ENCODE measurements at regions not wholly inside any gene's neighbourhood (a gene's known extent, or its start where the extent isn't known, plus 50 kb on each side); places are given as distances from the start of the nearest gene placed in this dataset.
A peak's percentile ranks its signal among the peaks of the same experiment; 100 is the strongest.

GRCh38 chr10:52469970-52470705 is 156.1 kb downstream of the DKK1 start:
- Histone ChIP-seq H3K79me2 (ENCODE audit: control insufficient read depth, insufficient read depth, low read length) (no peaks in the 10 kb centered on the region), H3K27ac (ENCODE audit: control insufficient read depth, insufficient read depth, low read length) (peak overlapping the region; percentile 37), H2AFZ (ENCODE audit: control insufficient read depth, low read length) (no peak overlapping the region), H3K9me3 (ENCODE audit: control insufficient read depth, low read depth, low read length) (no peaks in the 10 kb centered on the region), H3K4me3 (ENCODE audit: control insufficient read depth in 2 of 3, extremely low read depth in 1 of 3, insufficient read depth in 2 of 3, low read depth in 1 of 3, low read length in 3 of 3) (no peak overlapping the region), H3K36me3 (ENCODE audit: control insufficient read depth in 2 of 2, extremely low read depth in 1 of 2, insufficient read depth in 2 of 2, low read length in 2 of 2) (no peaks in the 10 kb centered on the region), H3K9ac (ENCODE audit: control insufficient read depth, extremely low read depth, insufficient read depth, low read length) (no peak overlapping the region), H3K27me3 (ENCODE audit: control insufficient read depth, extremely low read depth, insufficient read depth, low read length) (no peaks in the 10 kb centered on the region), H4K20me1 (ENCODE audit: control insufficient read depth, extremely low read depth, insufficient read depth, low read length) (no peaks in the 10 kb centered on the region), H3K4me1 (ENCODE audit: control insufficient read depth, extremely low read depth, insufficient read depth, low read length) (peaks cover 15% of the 10 kb centered on the region), H3K4me2 (ENCODE audit: control insufficient read depth, extremely low read depth, insufficient read depth, low read depth, low read length) (no peak overlapping the region), H3K9me1 (ENCODE audit: control insufficient read depth, extremely low read depth, insufficient read depth, low read length) (no peaks in the 10 kb centered on the region)
- no peak for TF ChIP-seq EZH2 (IDR thresholded peaks at IDR 0.05; ENCODE audit: low read length)
- TF ChIP-seq, protein P1, sequence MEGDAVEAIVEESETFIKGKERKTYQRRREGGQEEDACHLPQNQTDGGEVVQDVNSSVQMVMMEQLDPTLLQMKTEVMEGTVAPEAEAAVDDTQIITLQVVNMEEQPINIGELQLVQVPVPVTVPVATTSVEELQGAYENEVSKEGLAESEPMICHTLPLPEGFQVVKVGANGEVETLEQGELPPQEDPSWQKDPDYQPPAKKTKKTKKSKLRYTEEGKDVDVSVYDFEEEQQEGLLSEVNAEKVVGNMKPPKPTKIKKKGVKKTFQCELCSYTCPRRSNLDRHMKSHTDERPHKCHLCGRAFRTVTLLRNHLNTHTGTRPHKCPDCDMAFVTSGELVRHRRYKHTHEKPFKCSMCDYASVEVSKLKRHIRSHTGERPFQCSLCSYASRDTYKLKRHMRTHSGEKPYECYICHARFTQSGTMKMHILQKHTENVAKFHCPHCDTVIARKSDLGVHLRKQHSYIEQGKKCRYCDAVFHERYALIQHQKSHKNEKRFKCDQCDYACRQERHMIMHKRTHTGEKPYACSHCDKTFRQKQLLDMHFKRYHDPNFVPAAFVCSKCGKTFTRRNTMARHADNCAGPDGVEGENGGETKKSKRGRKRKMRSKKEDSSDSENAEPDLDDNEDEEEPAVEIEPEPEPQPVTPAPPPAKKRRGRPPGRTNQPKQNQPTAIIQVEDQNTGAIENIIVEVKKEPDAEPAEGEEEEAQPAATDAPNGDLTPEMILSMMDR (optimal IDR thresholded peaks at IDR 0.05 in 1 of 3, IDR thresholded peaks at IDR 0.05 in 1 of 3, conservative IDR thresholded peaks at IDR 0.05 in 1 of 3; ENCODE audit: extremely low read depth in 1 of 3, insufficient read depth in 2 of 3, low read length in 3 of 3): no peak
- DNase-seq (ENCODE audit: low read depth, low spot score) (peak; percentile 76), FAIRE-seq (peak; percentile 96)
- dilution Hi-C loops (cut with MboI; ENCODE audit: extremely low pct_ligation_motif_present, low sequenced_read_pairs): no loop called here

GRCh38 chr10:52472406-52473146 is 158.5 kb downstream of the DKK1 start:
- H3K4me3 ChIP-seq (ENCODE audit: control insufficient read depth in 2 of 3, extremely low read depth in 1 of 3, insufficient read depth in 2 of 3, low read depth in 1 of 3, low read length in 3 of 3): no peak overlapping the region
- no peak overlapping the region for H2AFZ ChIP-seq (ENCODE audit: control insufficient read depth, low read length)
- no peaks in the 10 kb centered on the region for H3K27me3 ChIP-seq (ENCODE audit: control insufficient read depth, extremely low read depth, insufficient read depth, low read length)
- no peak for FAIRE-seq
- no peak for TF ChIP-seq EZH2 (IDR thresholded peaks at IDR 0.05; ENCODE audit: low read length)
- TF ChIP-seq, protein P1 (optimal IDR thresholded peaks at IDR 0.05 in 1 of 3, IDR thresholded peaks at IDR 0.05 in 1 of 3, conservative IDR thresholded peaks at IDR 0.05 in 1 of 3; ENCODE audit: extremely low read depth in 1 of 3, insufficient read depth in 2 of 3, low read length in 3 of 3): no peak
- peaks cover 11% of the 10 kb centered on the region for H3K4me1 ChIP-seq (ENCODE audit: control insufficient read depth, extremely low read depth, insufficient read depth, low read length)
- no peaks in the 10 kb centered on the region for H3K9me3 ChIP-seq (ENCODE audit: control insufficient read depth, low read depth, low read length)
- no peak overlapping the region for H3K4me2 ChIP-seq (ENCODE audit: control insufficient read depth, extremely low read depth, insufficient read depth, low read depth, low read length)
- no peaks in the 10 kb centered on the region for H3K36me3 ChIP-seq (ENCODE audit: control insufficient read depth in 2 of 2, extremely low read depth in 1 of 2, insufficient read depth in 2 of 2, low read length in 2 of 2)
- H3K27ac ChIP-seq (ENCODE audit: control insufficient read depth, insufficient read depth, low read length): no peak overlapping the region
- no peak for DNase-seq (ENCODE audit: low read depth, low spot score)
- no peaks in the 10 kb centered on the region for H4K20me1 ChIP-seq (ENCODE audit: control insufficient read depth, extremely low read depth, insufficient read depth, low read length)
- H3K9me1 ChIP-seq (ENCODE audit: control insufficient read depth, extremely low read depth, insufficient read depth, low read length): no peaks in the 10 kb centered on the region
- H3K79me2 ChIP-seq (ENCODE audit: control insufficient read depth, insufficient read depth, low read length): no peaks in the 10 kb centered on the region
- H3K9ac ChIP-seq (ENCODE audit: control insufficient read depth, extremely low read depth, insufficient read depth, low read length): no peak overlapping the region
- dilution Hi-C loops (cut with MboI; ENCODE audit: extremely low pct_ligation_motif_present, low sequenced_read_pairs): no loop called here

Measured in keratinocyte (primary cell).